ENCODE measurements at regions not wholly inside any gene's neighbourhood (a gene's known extent, or its start where the extent isn't known, plus 50 kb on each side); places are given as distances from the start of the nearest gene placed in this dataset.

DNA sequence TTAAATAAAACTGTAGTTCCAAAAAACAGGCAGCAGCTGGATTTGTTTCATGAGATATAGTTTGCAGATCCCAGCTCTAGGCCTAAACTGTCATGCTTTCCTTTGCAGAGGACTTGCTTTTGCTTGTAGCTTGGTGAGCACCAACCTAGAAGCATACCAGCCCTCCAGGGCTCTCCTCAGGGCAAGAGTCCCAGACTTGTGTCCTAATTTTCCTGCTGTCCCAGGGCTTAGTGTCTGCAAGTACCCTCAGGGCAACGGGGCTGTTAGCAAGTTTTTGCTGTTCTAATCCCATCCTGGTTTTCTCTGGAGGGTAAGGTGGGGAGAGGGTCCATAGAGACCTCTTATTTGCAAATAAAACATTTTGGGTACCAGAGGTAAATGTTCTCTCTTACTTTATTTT, 59.5 kb downstream of the TMEM17 start:
- TF ChIP-seq POLR2A (IDR thresholded peaks at IDR 0.05; ENCODE audit: low read depth, low read length) (no peak), TAF1 (IDR thresholded peaks at IDR 0.05; ENCODE audit: borderline replicate concordance, low read depth, low read length) (no peak), POLR2AphosphoS5 (IDR thresholded peaks at IDR 0.05; ENCODE audit: low read depth, low read length) (no peak)
